Right lobe of liver (tissue), 6 donors: ENCODE measurements at regions not wholly inside any gene's neighbourhood (a gene's known extent, or its start where the extent isn't known, plus 50 kb on each side); places are given as distances from the start of the nearest gene placed in this dataset.
A peak's percentile ranks its signal among the peaks of the same experiment; 100 is the strongest.

ENCODE experiments used
- ATAC-seq, 4 donors: fragments of 200-7000 bp; cut with Tn5 transposase; one replicate each; pipeline ENCODE4 v1.9.1; 2020; ENCODE audit warnings: mild to moderate bottlenecking in 4 of 4, moderate library complexity in 4 of 4
- DNase-seq, 3 donors: peaks; one replicate each; pipeline ENCODE4 v3.0.0-alpha.2; 2020
- H3K27ac ChIP-seq, 3 donors: fragments of 200-600 bp; one replicate each; pipeline ENCODE4 v1.8.0; 2022
- H3K27me3 ChIP-seq, 2 donors: fragments of 200-600 bp; one replicate each; pipeline ENCODE4 v1.8.0; 2022
- H3K36me3 ChIP-seq, 4 donors: fragments of 200-600 bp; sonication (generic) in 1 of 4; one replicate each; pipeline versions ENCODE4 v1.5.1 to v1.8.0; 2017 to 2022; ENCODE audit warnings: control low read depth in 1 of 4
- H3K4me1 ChIP-seq, 4 donors: fragments of 200-600 bp; sonication (generic) in 1 of 4; one replicate each; pipeline versions ENCODE4 v1.5.1 to v1.8.0; 2017 to 2022; ENCODE audit warnings: control low read depth in 1 of 4
- H3K4me3 ChIP-seq, 3 donors: fragments of 200-600 bp; one replicate each; pipeline ENCODE4 v1.8.0; 2022
- H3K9me3 ChIP-seq, 4 donors: fragments of 200-600 bp; sonication (generic) in 1 of 4; one replicate each; pipeline versions ENCODE4 v1.5.1 to v1.8.0; 2017 to 2022; ENCODE audit warnings: control low read depth in 1 of 4
- POLR2A ChIP-seq: fragments of 450-650 bp; IDR thresholded peaks from one replicate; pipeline ENCODE4 v1.6.1; 2017; ENCODE audit warnings: antibody characterized with exemption, mild to moderate bottlenecking
- WGBS: methylation state at CpG from one replicate; pipeline ENCODE4 v1.1.6; 2018; ENCODE audit warnings: low coverage, low lambda C conversion rate; ENCODE audit not compliant: insufficient coverage; ENCODE audit errors: missing lambda C conversion rate; 5-methylcytosine and 5-hydroxymethylcytosine counted together
- intact Hi-C, 2 donors: fragments of 100-400 bp; cut with DNase I; formaldehyde crosslinking; loops; one replicate each; pipeline versions ENCODE4 v1.11.2 to v1.14.1; 2022
- TF ChIP-seq, protein P1 (sequence below), 4 donors: fragments of 200-600 bp in 3 of 4; fragments of 450-650 bp in 1 of 4; IDR thresholded peaks; one replicate each; pipeline versions ENCODE4 v1.5.1 to v1.8.0; 2016 to 2022; ENCODE audit warnings: antibody characterized with exemption in 4 of 4, mild to moderate bottlenecking in 2 of 4
- donor health status: DM: no; HTN: yes; CAD: no.
- donor health status: DM: no; HTN: no; CAD: no.
- donor health status: DM: no; HTN: no; CAD: no.
- donor health status: DM: no; HTN: yes; CAD: no.
- donor health status: DM: no; HTN: yes; CAD: no.

DNA sequence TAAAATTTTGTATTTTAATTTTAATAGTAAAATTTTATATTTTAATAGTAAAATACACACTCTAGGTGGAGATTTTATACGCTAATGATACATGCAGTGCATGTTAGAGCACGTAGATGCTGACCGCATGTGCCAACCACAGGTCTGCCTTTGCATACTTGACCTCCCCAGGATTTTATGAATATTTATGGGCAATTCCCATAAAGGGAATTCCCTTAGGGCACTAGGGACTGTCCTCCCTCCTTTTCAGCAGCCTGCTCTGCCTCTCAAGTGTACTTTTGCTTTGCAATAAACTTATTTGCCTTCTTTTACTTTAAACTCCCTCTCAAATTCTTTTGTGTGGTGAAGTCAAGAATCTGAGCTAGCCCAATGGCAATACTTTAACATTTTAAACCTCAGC lies 217.7 kb upstream of the CDH8 start:
- Histone ChIP-seq H3K4me3 (no peak overlapping the region), H3K27me3 (no peaks in the 10 kb centered on the region), H3K9me3 (no peaks in the 10 kb centered on the region), H3K27ac (no peak overlapping the region), H3K36me3 (no peaks in the 10 kb centered on the region), H3K4me1 (no peaks in the 10 kb centered on the region)
- intact Hi-C loops: no loop called here
- TF ChIP-seq, protein P1, sequence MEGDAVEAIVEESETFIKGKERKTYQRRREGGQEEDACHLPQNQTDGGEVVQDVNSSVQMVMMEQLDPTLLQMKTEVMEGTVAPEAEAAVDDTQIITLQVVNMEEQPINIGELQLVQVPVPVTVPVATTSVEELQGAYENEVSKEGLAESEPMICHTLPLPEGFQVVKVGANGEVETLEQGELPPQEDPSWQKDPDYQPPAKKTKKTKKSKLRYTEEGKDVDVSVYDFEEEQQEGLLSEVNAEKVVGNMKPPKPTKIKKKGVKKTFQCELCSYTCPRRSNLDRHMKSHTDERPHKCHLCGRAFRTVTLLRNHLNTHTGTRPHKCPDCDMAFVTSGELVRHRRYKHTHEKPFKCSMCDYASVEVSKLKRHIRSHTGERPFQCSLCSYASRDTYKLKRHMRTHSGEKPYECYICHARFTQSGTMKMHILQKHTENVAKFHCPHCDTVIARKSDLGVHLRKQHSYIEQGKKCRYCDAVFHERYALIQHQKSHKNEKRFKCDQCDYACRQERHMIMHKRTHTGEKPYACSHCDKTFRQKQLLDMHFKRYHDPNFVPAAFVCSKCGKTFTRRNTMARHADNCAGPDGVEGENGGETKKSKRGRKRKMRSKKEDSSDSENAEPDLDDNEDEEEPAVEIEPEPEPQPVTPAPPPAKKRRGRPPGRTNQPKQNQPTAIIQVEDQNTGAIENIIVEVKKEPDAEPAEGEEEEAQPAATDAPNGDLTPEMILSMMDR (IDR thresholded peaks at IDR 0.05): no peak
- no peak for TF ChIP-seq POLR2A
- DNase-seq (no peak), ATAC-seq (no peak)
- 73% methylated on average over 3 of the region's 3 CpGs for WGBS

DNA sequence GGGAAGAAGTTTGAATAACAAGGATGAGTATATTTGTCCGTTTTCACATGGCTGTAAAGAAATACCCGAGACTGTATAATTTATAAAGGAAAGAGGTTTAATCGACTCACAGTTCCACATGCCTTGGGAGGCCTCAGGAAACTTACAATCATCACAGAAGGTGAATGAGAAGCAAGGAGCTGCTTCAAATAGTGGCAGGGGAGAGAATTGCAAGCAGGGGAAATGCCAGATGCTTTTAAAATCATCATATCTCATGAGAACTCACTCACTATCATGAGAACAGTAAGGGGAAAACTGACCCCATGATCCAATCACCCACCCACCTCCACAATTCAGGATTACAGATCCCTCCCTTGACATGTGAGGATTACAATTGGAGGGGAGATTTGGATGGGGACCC lies 212.8 kb upstream of the CDH8 start:
- WGBS: 42% methylated on average over 3 of the region's 3 CpGs
- intact Hi-C loops: no loop called here
- no peaks in the 10 kb centered on the region for H3K9me3 ChIP-seq

DNA sequence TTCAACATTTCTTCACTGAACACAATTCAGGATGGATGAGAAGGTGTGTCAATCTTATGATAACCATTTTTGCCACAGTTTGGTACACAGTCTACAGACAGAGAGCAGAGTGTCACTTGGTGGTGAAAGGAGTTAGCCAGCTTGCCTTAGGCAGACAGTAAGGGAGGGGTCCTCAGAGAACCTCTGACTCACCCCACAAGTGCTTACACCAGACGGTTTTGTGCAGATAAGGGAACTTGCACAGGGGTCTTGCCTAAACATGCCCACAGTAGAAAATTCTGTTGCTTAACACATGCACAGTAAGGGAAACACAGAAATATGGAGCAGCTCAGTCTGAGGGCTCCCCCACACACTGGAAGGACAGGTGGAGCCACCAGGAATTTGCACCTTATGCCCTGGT lies 204.5 kb upstream of the CDH8 start:
- intact Hi-C loops: no loop called here
- DNase-seq (no peak), ATAC-seq (no peak)
- H3K4me3 ChIP-seq: no peak overlapping the region
- no peaks in the 10 kb centered on the region for H3K36me3 ChIP-seq
- TF ChIP-seq, protein P1 (IDR thresholded peaks at IDR 0.05): no peak
- no peak for TF ChIP-seq POLR2A
- no peaks in the 10 kb centered on the region for H3K27me3 ChIP-seq
- H3K27ac ChIP-seq: no peak overlapping the region
- H3K9me3 ChIP-seq: no peaks in the 10 kb centered on the region
- 14% methylated on average over 1 of the region's 1 CpG for WGBS
- H3K4me1 ChIP-seq: no peaks in the 10 kb centered on the region

More for the DNA sequence above, 212.8 kb upstream of the CDH8 start:
- H3K36me3 ChIP-seq: no peaks in the 10 kb centered on the region
- no peaks in the 10 kb centered on the region for H3K27me3 ChIP-seq
- H3K4me3 ChIP-seq: no peak overlapping the region
- no peak for DNase-seq
- ATAC-seq: no peak
- H3K27ac ChIP-seq: no peak overlapping the region
- H3K4me1 ChIP-seq: no peaks in the 10 kb centered on the region
- TF ChIP-seq, protein P1 (IDR thresholded peaks at IDR 0.05): no peak
- no peak for TF ChIP-seq POLR2A

DNA sequence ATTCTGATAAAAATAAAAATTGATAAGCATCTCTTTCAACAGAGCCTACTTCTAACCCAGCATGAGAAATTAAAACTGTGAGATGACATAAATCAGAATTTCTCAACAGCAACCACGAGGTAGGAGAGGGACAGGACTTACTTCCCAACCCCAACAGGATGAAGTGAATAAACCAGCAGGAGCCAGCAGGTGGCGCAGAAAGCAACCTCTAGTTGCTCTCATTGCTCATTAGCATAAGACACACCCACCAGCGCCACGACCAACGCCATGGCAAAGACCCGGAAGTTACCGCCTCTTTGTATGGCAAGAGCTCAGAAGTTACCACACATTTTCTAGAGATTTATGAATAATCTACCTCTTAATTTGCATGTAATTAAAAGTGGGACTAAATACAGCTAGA lies 189.4 kb upstream of the CDH8 start:
- DNase-seq (peak; percentile 79 to 84 (median 83)), ATAC-seq (peak; percentile 97 to 100 (median 99))
- intact Hi-C loops: no loop called here
- H3K27ac ChIP-seq: no peak overlapping the region
- 11% methylated on average over 7 of the region's 7 CpGs for WGBS
- H3K27me3 ChIP-seq: no peaks in the 10 kb centered on the region
- H3K4me1 ChIP-seq: no peaks in the 10 kb centered on the region
- no peak overlapping the region for H3K4me3 ChIP-seq
- TF ChIP-seq, protein P1 (IDR thresholded peaks at IDR 0.05): peak; percentile 53 to 61 (median 58)
- no peak for TF ChIP-seq POLR2A
- no peaks in the 10 kb centered on the region for H3K9me3 ChIP-seq
- no peaks in the 10 kb centered on the region for H3K36me3 ChIP-seq

DNA sequence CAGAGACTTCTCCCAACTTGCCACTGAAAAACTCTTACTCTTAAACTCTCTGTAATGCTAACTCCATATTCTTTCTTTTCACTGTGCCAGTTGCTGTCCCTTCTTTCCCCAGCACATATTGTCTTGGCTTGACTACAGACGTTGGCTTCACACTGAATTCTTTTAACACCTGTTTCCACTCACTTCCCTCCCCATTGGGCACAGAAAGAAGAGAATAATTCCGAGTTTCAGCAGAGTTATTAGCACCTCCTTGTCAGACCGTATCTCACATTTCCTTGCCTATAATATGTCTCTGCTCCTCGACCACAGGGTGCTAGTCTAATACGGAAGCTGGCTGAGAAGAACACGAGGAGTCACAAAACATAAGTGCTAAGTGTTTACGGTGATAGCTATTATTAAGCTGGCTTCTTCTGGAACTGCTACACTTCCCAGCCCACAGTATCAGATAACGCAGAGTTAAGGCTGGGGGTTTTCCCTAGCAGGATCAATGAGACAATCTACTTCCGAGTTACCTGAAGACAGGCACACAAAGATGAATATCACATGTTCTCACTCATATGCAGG lies 188.5 kb upstream of the CDH8 start:
- H3K4me1 ChIP-seq: no peaks in the 10 kb centered on the region
- intact Hi-C loops: no loop called here
- ATAC-seq (no peak), DNase-seq (no peak)
- no peaks in the 10 kb centered on the region for H3K9me3 ChIP-seq
- WGBS: 41% methylated on average over 9 of the region's 9 CpGs
- no peak overlapping the region for H3K27ac ChIP-seq
- no peaks in the 10 kb centered on the region for H3K27me3 ChIP-seq
- H3K36me3 ChIP-seq: no peaks in the 10 kb centered on the region
- TF ChIP-seq POLR2A: no peak
- TF ChIP-seq, protein P1 (IDR thresholded peaks at IDR 0.05): no peak
- no peak overlapping the region for H3K4me3 ChIP-seq
